ENCODE measurements at regions not wholly inside any gene's neighbourhood (a gene's known extent, or its start where the extent isn't known, plus 50 kb on each side); places are given as distances from the start of the nearest gene placed in this dataset.

- no peaks in the 10 kb centered on the region for H3K36me3 ChIP-seq (ENCODE audit: control insufficient read depth in 2 of 2, insufficient read depth in 2 of 2, low read length in 2 of 2)
- H3K9me3 ChIP-seq (ENCODE audit: control insufficient read depth in 2 of 2, low read length in 2 of 2) = no peaks in the 10 kb centered on the region
- no peaks in the 10 kb centered on the region for H3K4me1 ChIP-seq (ENCODE audit: control insufficient read depth in 2 of 2, insufficient read depth in 2 of 2, low read length in 2 of 2)
- H3K4me3 ChIP-seq (ENCODE audit: low read length in 2 of 2) = no peak overlapping the region
- no peaks in the 10 kb centered on the region for H3K27me3 ChIP-seq (ENCODE audit: control insufficient read depth in 2 of 2, insufficient read depth in 2 of 2, low read length in 2 of 2)
- H3K9ac ChIP-seq (ENCODE audit: low read depth in 1 of 2, low read length in 2 of 2) = no peak overlapping the region
- H3K27ac ChIP-seq (ENCODE audit: low read depth in 2 of 2, low read length in 2 of 2) = no peak overlapping the region
Measured at GRCh38 chr12:76135456-76135855, 51.0 kb upstream of the NAP1L1 start.
